PC-9 (cell line): ENCODE measurements at regions not wholly inside any gene's neighbourhood (a gene's known extent, or its start where the extent isn't known, plus 50 kb on each side); places are given as distances from the start of the nearest gene placed in this dataset.

Experiments used
- EZH2 ChIP-seq: fragments of 200-600 bp; sonication (generic); IDR thresholded peaks from 2 replicates; pipeline ENCODE4 v1.8.0; 2017; ENCODE audit warnings: antibody characterized with exemption, low read depth
- TF ChIP-seq, protein P1 (sequence below): fragments of 200-600 bp; sonication (generic); conservative IDR thresholded peaks from 2 replicates; pipeline ENCODE4 v1.6.1; 2017; ENCODE audit warnings: mixed run types, antibody characterized with exemption, mild to moderate bottlenecking, moderate library complexity

DNA sequence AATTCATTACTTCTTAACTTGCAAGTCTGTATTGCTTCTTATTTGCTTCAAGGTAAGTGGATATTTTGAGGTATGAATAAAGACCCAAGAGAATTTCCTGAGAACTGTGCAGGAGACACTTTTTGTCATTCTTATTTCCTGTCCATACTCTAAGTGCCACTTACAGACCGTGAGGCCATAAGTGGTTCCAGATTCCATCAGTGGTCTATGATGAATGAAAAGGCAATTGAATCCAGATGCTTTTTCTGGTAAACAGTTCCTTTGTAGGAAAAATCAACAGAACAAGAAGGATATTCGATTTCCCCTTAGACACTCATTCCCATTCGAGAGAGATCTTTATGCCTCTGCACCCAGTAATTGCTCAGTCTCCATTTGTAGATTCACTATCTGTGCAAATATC is 58.3 kb upstream of the PDE10A start:
- TF ChIP-seq, protein P1, sequence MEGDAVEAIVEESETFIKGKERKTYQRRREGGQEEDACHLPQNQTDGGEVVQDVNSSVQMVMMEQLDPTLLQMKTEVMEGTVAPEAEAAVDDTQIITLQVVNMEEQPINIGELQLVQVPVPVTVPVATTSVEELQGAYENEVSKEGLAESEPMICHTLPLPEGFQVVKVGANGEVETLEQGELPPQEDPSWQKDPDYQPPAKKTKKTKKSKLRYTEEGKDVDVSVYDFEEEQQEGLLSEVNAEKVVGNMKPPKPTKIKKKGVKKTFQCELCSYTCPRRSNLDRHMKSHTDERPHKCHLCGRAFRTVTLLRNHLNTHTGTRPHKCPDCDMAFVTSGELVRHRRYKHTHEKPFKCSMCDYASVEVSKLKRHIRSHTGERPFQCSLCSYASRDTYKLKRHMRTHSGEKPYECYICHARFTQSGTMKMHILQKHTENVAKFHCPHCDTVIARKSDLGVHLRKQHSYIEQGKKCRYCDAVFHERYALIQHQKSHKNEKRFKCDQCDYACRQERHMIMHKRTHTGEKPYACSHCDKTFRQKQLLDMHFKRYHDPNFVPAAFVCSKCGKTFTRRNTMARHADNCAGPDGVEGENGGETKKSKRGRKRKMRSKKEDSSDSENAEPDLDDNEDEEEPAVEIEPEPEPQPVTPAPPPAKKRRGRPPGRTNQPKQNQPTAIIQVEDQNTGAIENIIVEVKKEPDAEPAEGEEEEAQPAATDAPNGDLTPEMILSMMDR, result no peak
- TF ChIP-seq EZH2, result no peak
